OCI-LY7 (cell line): ENCODE measurements at regions not wholly inside any gene's neighbourhood (a gene's known extent, or its start where the extent isn't known, plus 50 kb on each side); places are given as distances from the start of the nearest gene placed in this dataset.

ENCODE experiments used
- EZH2phosphoT487 ChIP-seq: fragments of 200-600 bp; sonication (generic); IDR thresholded peaks from 2 replicates; pipeline ENCODE4 v1.6.1; 2018; ENCODE audit warnings: low read depth, borderline replicate concordance, mild to moderate bottlenecking, mixed run types, antibody characterized with exemption, low read length, moderate library complexity, mixed read lengths
- TF ChIP-seq, protein P1 (sequence below): fragments of 200-600 bp; sonication (generic); conservative IDR thresholded peaks from 2 replicates; pipeline ENCODE4 v1.5.1; 2014; ENCODE audit warnings: mild to moderate bottlenecking, antibody characterized with exemption, low read length, moderate library complexity, mixed read lengths

DNA sequence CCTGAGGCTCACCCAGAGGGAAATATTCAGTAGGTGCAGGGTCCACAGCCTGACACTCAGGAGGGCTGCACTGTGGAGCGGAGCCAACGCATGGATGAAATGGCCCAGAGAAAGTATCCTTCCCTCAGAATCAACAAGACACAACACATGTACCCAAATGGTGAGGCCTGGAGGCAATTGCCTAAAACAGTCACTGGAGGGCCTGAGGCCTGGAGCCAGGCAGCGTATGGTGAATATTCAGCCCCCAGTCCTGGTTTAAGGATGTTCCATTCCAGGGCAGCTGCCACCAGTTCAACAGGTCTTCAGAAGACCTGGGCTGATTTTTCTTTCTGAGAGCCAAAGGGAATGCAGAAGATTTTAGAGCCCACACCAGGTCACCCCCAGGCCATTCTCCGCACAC, 264.8 kb downstream of the INSC start:
- TF ChIP-seq, protein P1, sequence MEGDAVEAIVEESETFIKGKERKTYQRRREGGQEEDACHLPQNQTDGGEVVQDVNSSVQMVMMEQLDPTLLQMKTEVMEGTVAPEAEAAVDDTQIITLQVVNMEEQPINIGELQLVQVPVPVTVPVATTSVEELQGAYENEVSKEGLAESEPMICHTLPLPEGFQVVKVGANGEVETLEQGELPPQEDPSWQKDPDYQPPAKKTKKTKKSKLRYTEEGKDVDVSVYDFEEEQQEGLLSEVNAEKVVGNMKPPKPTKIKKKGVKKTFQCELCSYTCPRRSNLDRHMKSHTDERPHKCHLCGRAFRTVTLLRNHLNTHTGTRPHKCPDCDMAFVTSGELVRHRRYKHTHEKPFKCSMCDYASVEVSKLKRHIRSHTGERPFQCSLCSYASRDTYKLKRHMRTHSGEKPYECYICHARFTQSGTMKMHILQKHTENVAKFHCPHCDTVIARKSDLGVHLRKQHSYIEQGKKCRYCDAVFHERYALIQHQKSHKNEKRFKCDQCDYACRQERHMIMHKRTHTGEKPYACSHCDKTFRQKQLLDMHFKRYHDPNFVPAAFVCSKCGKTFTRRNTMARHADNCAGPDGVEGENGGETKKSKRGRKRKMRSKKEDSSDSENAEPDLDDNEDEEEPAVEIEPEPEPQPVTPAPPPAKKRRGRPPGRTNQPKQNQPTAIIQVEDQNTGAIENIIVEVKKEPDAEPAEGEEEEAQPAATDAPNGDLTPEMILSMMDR: no peak
- TF ChIP-seq EZH2phosphoT487: no peak
